B cell (primary cell): ENCODE measurements at regions not wholly inside any gene's neighbourhood (a gene's known extent, or its start where the extent isn't known, plus 50 kb on each side); places are given as distances from the start of the nearest gene placed in this dataset.

Experiments
- ATAC-seq: fragments of 200-7000 bp; cut with Tn5 transposase; one replicate; pipeline ENCODE4 v1.10.0; 2021; ENCODE audit warnings: low read depth, mild to moderate bottlenecking, moderate number of reproducible peaks, moderate library complexity
- CTCF ChIA-PET: fragments of 350-600 bp; sonication (Branson Sonifier 250); formaldehyde crosslinking; loops from one replicate; lab custom pipeline; 2021; ENCODE audit warnings: antibody characterized with exemption, inconsistent platforms; lab: Charles Lee
- POLR2A ChIA-PET: fragments of 350-600 bp; sonication (Branson Sonifier 250); formaldehyde crosslinking; loops from one replicate; lab custom pipeline; 2021; ENCODE audit warnings: antibody characterized with exemption; lab: Charles Lee
- DNase-seq: peaks from one replicate; pipeline ENCODE4 v3.0.0; 2013
- H2AFZ ChIP-seq: 2 replicates; pipeline ENCODE4 v1.6.1; 2012; ENCODE audit warnings: mild to moderate bottlenecking, low read depth, low read length; ENCODE audit not compliant: insufficient read depth, poor library complexity, severe bottlenecking
- H3K27ac ChIP-seq, 2 donors: 1 replicate in 1 of 2; 2 replicates in 1 of 2; pipeline ENCODE4 v1.5.1; 2012 to 2013; ENCODE audit warnings: low read length in 2 of 2, mild to moderate bottlenecking in 2 of 2, moderate library complexity in 1 of 2
- H3K27me3 ChIP-seq, 4 experiments: fragments of 200-600 bp in 1 of 4; sonication (generic) in 1 of 4; replicated peaks in 1 of 4; 1 replicate in 2 of 4; 2 replicates in 2 of 4; pipeline versions ENCODE4 v1.6.1 to v1.7.0; 2013 to 2016; ENCODE audit warnings: low read length in 3 of 4, mild to moderate bottlenecking in 2 of 4, mixed read lengths in 1 of 4, moderate library complexity in 1 of 4; ENCODE audit not compliant: insufficient read depth in 4 of 4, control insufficient read depth in 3 of 4; ENCODE audit errors: control extremely low read depth in 1 of 4
- H3K36me3 ChIP-seq, 2 experiments: replicated peaks in 1 of 2; 1 replicate in 1 of 2; 2 replicates in 1 of 2; pipeline versions ENCODE4 v1.6.1 to v1.7.1; 2013; ENCODE audit warnings: low read length in 1 of 2; ENCODE audit not compliant: insufficient read depth in 2 of 2, control insufficient read depth in 1 of 2; ENCODE audit errors: control extremely low read depth in 1 of 2, extremely low read depth in 1 of 2
- H3K4me1 ChIP-seq, 2 donors: fragments of 200-600 bp in 1 of 2; sonication (generic) in 1 of 2; 1 replicate in 1 of 2; 2 replicates in 1 of 2; pipeline versions ENCODE4 v1.5.1 to v1.6.1; 2013 to 2017; ENCODE audit warnings: low read length in 2 of 2; ENCODE audit not compliant: control insufficient read depth in 2 of 2, insufficient read depth in 2 of 2
- H3K4me2 ChIP-seq: replicated peaks from 2 replicates; pipeline ENCODE3; 2012; ENCODE audit warnings: mild to moderate bottlenecking, low read depth, low read length; ENCODE audit not compliant: poor library complexity, severe bottlenecking
- H3K4me3 ChIP-seq, 5 experiments: fragments of 200-600 bp in 1 of 5; sonication (generic) in 1 of 5; 1 replicate in 3 of 5; 2 replicates in 2 of 5; pipeline versions ENCODE4 v1.5.1 to v1.7.0; 2011 to 2016; ENCODE audit warnings: low read length in 4 of 5, mild to moderate bottlenecking in 4 of 5, low read depth in 2 of 5, control low read depth in 1 of 5, moderate library complexity in 1 of 5; ENCODE audit not compliant: insufficient read depth in 1 of 5; ENCODE audit errors: control extremely low read depth in 1 of 5, extremely low read depth in 1 of 5
- H3K79me2 ChIP-seq: fragments of 200-600 bp; sonication (generic); one replicate; pipeline ENCODE4 v1.6.0; 2016; ENCODE audit warnings: low read length; ENCODE audit not compliant: control insufficient read depth, insufficient read depth
- H3K9ac ChIP-seq: fragments of 200-600 bp; sonication (generic); 2 replicates; pipeline ENCODE4 v1.6.1; 2017; ENCODE audit warnings: mild to moderate bottlenecking, low read length, moderate library complexity
- H3K9me3 ChIP-seq, 3 donors: one replicate each; pipeline versions ENCODE4 v1.6.1 to v1.7.1; 2013; ENCODE audit warnings: low read length in 2 of 3; ENCODE audit not compliant: control insufficient read depth in 2 of 3, insufficient read depth in 1 of 3; ENCODE audit errors: control extremely low read depth in 1 of 3
- H4K20me1 ChIP-seq: 2 replicates; pipeline ENCODE4 v1.6.0; 2012; ENCODE audit warnings: mild to moderate bottlenecking, low read length; ENCODE audit not compliant: insufficient read depth, control insufficient read depth, poor library complexity, severe bottlenecking
- H3K27ac Mint-ChIP-seq: one replicate; pipeline ENCODE4 v1.8.0; 2021; ENCODE audit warnings: mixed read lengths
- H3K27me3 Mint-ChIP-seq: one replicate; pipeline ENCODE4 v1.8.0; 2021; ENCODE audit warnings: mixed read lengths
- H3K4me1 Mint-ChIP-seq: one replicate; pipeline ENCODE4 v1.8.0; 2021; ENCODE audit warnings: mixed read lengths
- H3K4me3 Mint-ChIP-seq: one replicate; pipeline ENCODE4 v1.8.0; 2021; ENCODE audit warnings: mixed read lengths
- H3K9me3 Mint-ChIP-seq: one replicate; pipeline ENCODE4 v1.8.0; 2022; ENCODE audit warnings: mixed read lengths; ENCODE audit not compliant: insufficient read depth
- EZH2 ChIP-seq: IDR thresholded peaks from 2 replicates; pipeline ENCODE4 v1.6.1; 2012; ENCODE audit warnings: borderline replicate concordance, low read depth, mild to moderate bottlenecking, moderate library complexity, low read length; ENCODE audit not compliant: insufficient read depth, poor library complexity, severe bottlenecking
- WGBS: methylation state at CpG from one replicate; pipeline ENCODE4 v1.1.5; 2013; ENCODE audit warnings: missing lambda C conversion rate; ENCODE audit not compliant: insufficient coverage; 5-methylcytosine and 5-hydroxymethylcytosine counted together
- intact Hi-C: fragments of 100-400 bp; cut with micrococcal nuclease; formaldehyde crosslinking; loops from one replicate; pipeline ENCODE4 v1.10.0; 2022
- TF ChIP-seq, protein P1 (sequence below): fragments of 200-600 bp; IDR thresholded peaks from one replicate; pipeline ENCODE4 v1.8.0; 2022; ENCODE audit warnings: antibody characterized with exemption, mild to moderate bottlenecking

DNA sequence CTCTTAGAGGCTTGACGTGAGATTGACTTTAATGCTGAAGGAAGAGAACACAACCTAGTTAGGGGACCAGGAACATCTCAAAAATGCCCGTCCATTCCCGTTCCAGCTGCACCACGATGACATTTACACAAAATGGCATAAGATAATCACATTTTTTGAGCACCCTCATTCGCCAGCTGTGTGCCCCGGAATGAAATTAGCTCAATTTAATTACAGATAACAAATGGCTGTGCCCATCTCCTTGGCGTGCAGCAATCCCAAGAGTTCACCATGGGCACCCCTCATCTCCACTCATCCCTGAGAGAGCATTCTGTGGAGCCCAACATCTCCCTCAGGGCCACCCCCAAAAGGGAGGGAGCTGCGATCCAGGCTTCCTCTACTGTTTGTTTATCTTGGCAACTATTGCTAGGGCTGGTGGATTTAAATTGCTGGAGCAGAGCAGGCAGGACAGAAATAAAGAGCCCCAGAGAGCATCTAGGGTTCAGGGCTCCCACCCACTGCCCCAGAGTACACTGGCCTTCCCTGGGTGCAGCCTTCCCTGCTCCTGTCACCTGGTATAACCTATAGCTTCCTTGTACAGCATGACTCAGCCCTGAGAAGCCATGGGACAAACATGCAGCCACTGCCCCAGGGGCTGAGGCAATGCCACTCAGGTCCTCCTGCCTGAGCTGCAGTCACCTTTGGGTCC, 263.5 kb downstream of the ZEB1 start:
- Histone ChIP-seq H3K4me1 (peaks cover 9 to 12% of the 10 kb centered on the region in 2 donors), H3K9ac (no peak overlapping the region), H3K36me3 (no peaks in the 10 kb centered on the region), H3K4me2 (peak overlapping the region; percentile 32), H3K27ac (no peak overlapping the region), H3K27me3 (peaks cover 0 to 10% (median 0%) of the 10 kb centered on the region in 4 experiments), H3K4me3 (no peak overlapping the region), H3K9me3 (peaks cover 0 to 12% (median 0%) of the 10 kb centered on the region in 3 donors), H3K79me2 (no peaks in the 10 kb centered on the region), H4K20me1 (no peaks in the 10 kb centered on the region), H2AFZ (peak overlapping the region; percentile 43)
- CTCF ChIA-PET: interaction anchor here (0.9 kb wide), 1 partner anchor 184 kb away, joined by 3 read pairs; no protein-coding TSS in a partner anchor
- WGBS: 48% methylated on average over 6 of the region's 8 CpGs
- Mint-ChIP-seq H3K27ac (no peak overlapping the region), H3K4me3 (no peak overlapping the region), H3K9me3 (peaks cover 3% of the 10 kb centered on the region), H3K4me1 (peaks cover 11% of the 10 kb centered on the region), H3K27me3 (peaks cover 28% of the 10 kb centered on the region)
- TF ChIP-seq, protein P1, sequence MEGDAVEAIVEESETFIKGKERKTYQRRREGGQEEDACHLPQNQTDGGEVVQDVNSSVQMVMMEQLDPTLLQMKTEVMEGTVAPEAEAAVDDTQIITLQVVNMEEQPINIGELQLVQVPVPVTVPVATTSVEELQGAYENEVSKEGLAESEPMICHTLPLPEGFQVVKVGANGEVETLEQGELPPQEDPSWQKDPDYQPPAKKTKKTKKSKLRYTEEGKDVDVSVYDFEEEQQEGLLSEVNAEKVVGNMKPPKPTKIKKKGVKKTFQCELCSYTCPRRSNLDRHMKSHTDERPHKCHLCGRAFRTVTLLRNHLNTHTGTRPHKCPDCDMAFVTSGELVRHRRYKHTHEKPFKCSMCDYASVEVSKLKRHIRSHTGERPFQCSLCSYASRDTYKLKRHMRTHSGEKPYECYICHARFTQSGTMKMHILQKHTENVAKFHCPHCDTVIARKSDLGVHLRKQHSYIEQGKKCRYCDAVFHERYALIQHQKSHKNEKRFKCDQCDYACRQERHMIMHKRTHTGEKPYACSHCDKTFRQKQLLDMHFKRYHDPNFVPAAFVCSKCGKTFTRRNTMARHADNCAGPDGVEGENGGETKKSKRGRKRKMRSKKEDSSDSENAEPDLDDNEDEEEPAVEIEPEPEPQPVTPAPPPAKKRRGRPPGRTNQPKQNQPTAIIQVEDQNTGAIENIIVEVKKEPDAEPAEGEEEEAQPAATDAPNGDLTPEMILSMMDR: no peak
- no peak for TF ChIP-seq EZH2
- intact Hi-C loops: no loop called here
- DNase-seq: no peak
- ATAC-seq: no peak
- POLR2A ChIA-PET: no interaction called here

DNA sequence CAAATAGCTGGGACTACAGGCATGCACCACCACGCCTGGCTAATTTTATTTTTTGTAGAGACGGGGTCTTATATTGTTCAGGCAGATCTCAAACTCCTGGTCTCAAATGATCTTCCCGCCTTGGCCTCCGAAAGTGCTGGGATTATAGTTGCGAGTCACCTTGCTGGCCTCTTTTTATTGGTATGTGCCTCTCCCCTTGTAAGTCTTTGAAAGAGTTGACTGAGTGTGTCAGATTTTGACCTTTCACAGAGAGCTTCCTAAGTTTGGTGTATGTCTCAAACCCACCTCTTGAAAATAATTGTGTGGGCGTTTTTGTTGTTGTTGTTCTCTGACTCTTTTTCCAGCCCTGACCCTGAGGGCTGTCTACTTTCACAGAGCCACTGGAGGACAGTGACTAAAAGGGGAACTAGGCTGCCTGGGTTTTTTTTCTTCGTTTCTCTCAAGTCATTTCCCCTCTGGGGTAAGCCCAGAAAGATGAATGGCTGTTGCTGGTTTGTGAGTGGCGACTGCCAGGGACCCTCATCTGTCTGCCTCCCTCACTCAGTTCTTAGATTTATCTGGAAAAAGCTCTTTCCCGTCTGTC, 262.8 kb downstream of the ZEB1 start:
- ATAC-seq: no peak
- H3K4me2 ChIP-seq: peak overlapping the region; percentile 32
- H3K4me1 Mint-ChIP-seq: peaks cover 8% of the 10 kb centered on the region

More for the DNA sequence above, 262.8 kb downstream of the ZEB1 start:
- peak overlapping the region; percentile 43 for H2AFZ ChIP-seq
- peaks cover 0 to 8% (median 0%) of the 10 kb centered on the region in 3 donors for H3K9me3 ChIP-seq
- H3K79me2 ChIP-seq: no peaks in the 10 kb centered on the region
- no peaks in the 10 kb centered on the region for H4K20me1 ChIP-seq
- no peak for TF ChIP-seq EZH2
- TF ChIP-seq, protein P1: no peak
- no peak overlapping the region for H3K4me3 ChIP-seq
- no peak overlapping the region for H3K27ac ChIP-seq
- H3K36me3 ChIP-seq: no peaks in the 10 kb centered on the region
- intact Hi-C loops: no loop called here
- POLR2A ChIA-PET: no interaction called here
- peaks cover 22% of the 10 kb centered on the region for H3K27me3 Mint-ChIP-seq
- H3K9me3 Mint-ChIP-seq: peaks cover 8% of the 10 kb centered on the region
- no peak overlapping the region for H3K27ac Mint-ChIP-seq
- DNase-seq: no peak
- peaks cover 0 to 6% (median 0%) of the 10 kb centered on the region in 4 experiments for H3K27me3 ChIP-seq
- CTCF ChIA-PET: interaction anchor here (0.9 kb wide), 1 partner anchor 185 kb away, joined by 3 read pairs; no protein-coding TSS in a partner anchor
- H3K4me1 ChIP-seq: peaks cover 6 to 8% of the 10 kb centered on the region in 2 donors
- no peak overlapping the region for H3K4me3 Mint-ChIP-seq
- 64% methylated on average over 7 of the region's 9 CpGs for WGBS
- no peak overlapping the region for H3K9ac ChIP-seq
